HG03066 (cell line): ENCODE measurements at regions not wholly inside any gene's neighbourhood (a gene's known extent, or its start where the extent isn't known, plus 50 kb on each side); places are given as distances from the start of the nearest gene placed in this dataset.
A peak's percentile ranks its signal among the peaks of the same experiment; 100 is the strongest.
"Not testable (repeated sequence)": the region's sequence is repeated elsewhere in the genome, so short reads cannot be mapped to it uniquely, and the experiment has no call there.

Experiments used
- ATAC-seq: cut with Tn5 transposase; IDR thresholded peaks from one replicate; pipeline ENCODE4 v1.9.1; 2021; ENCODE audit warnings: low read depth; ENCODE audit not compliant: unreplicated experiment

- ATAC-seq = no peak
Observed at GRCh38 chr11:80778941-80779340, 1338.1 kb upstream of the TENM4 start.

- no peak for ATAC-seq
Observed at GRCh38 chr11:80778432-80778831, 1337.6 kb upstream of the TENM4 start.

- no peak for ATAC-seq
Observed at GRCh38 chr11:80773919-80774318, 1333.1 kb upstream of the TENM4 start.

- no peak for ATAC-seq
Observed at GRCh38 chr11:80771017-80771416, 1330.2 kb upstream of the TENM4 start.

GRCh38 chr11:80758787-80759186, 1318.0 kb upstream of the TENM4 start:
- ATAC-seq = no peak

- no peak for ATAC-seq
Observed at GRCh38 chr11:80748207-80748925, 1307.5 kb upstream of the TENM4 start.

GRCh38 chr11:80746300-80746699, 1305.5 kb upstream of the TENM4 start:
- ATAC-seq = no peak

- ATAC-seq = no peak
Observed at GRCh38 chr11:80745416-80745815, 1304.6 kb upstream of the TENM4 start.

- ATAC-seq = no peak
Observed at GRCh38 chr11:80733790-80734189, 1293.0 kb upstream of the TENM4 start.

GRCh38 chr11:80733361-80733760, 1292.5 kb upstream of the TENM4 start:
- no peak for ATAC-seq

GRCh38 chr11:80727315-80727714, 1286.5 kb upstream of the TENM4 start:
- peak; percentile 82 for ATAC-seq

- ATAC-seq = no peak
Observed at GRCh38 chr11:80726236-80726635, 1285.4 kb upstream of the TENM4 start.

- ATAC-seq = no peak
Observed at GRCh38 chr11:80724366-80724765, 1283.5 kb upstream of the TENM4 start.

GRCh38 chr11:80722629-80723028, 1281.8 kb upstream of the TENM4 start:
- no peak for ATAC-seq

GRCh38 chr11:80720295-80720694, 1279.5 kb upstream of the TENM4 start:
- ATAC-seq = no peak

GRCh38 chr11:80719292-80719646, 1278.4 kb upstream of the TENM4 start:
- no peak for ATAC-seq

GRCh38 chr11:80718611-80719291, 1277.9 kb upstream of the TENM4 start:
- ATAC-seq = no peak

GRCh38 chr11:80702264-80702663, 1261.4 kb upstream of the TENM4 start:
- no peak for ATAC-seq

GRCh38 chr11:80700386-80700785, 1259.6 kb upstream of the TENM4 start:
- no peak for ATAC-seq

- ATAC-seq = not testable (repeated sequence)
Observed at GRCh38 chr11:80699406-80700177, 1258.8 kb upstream of the TENM4 start.

- no peak for ATAC-seq
Observed at GRCh38 chr11:80698637-80699036, 1257.8 kb upstream of the TENM4 start.

- ATAC-seq = no peak
Observed at GRCh38 chr11:80694385-80694784, 1253.6 kb upstream of the TENM4 start.
